CD4-positive, alpha-beta T cell treated with Interleukin-1 beta for 1 hour (primary cell): ENCODE measurements at regions not wholly inside any gene's neighbourhood (a gene's known extent, or its start where the extent isn't known, plus 50 kb on each side); places are given as distances from the start of the nearest gene placed in this dataset.
"Not testable (repeated sequence)": the region's sequence is repeated elsewhere in the genome, so short reads cannot be mapped to it uniquely, and the experiment has no call there.

Source experiments
- DNase-seq, 2 donors: peaks; one replicate each; pipeline ENCODE4 v3.0.0-alpha.2; 2020 to 2022

DNA sequence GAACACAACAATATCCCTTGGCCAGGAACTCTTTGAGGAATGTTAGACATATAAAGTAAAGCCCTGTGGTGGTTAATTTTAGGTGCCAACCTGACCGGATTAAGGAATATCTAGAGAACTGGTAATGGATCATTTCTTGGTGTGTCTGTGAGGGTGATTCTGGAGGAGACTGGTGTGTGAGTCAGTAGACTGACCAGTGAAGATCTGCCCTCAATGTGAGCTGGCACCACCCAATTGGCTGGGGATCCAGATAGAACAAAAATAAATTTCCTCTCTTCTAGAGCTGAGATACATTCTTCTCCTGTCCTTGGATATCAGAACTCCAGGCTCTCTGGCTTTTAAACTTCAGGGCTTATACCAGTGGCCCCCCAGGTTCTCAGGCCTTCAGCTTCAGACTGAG is 56.2 kb upstream of the TNPO1 start:
- DNase-seq, result no peak

GRCh38 chr5:72752909-72753308 is 63.6 kb upstream of the TNPO1 start:
- no peak for DNase-seq

DNA sequence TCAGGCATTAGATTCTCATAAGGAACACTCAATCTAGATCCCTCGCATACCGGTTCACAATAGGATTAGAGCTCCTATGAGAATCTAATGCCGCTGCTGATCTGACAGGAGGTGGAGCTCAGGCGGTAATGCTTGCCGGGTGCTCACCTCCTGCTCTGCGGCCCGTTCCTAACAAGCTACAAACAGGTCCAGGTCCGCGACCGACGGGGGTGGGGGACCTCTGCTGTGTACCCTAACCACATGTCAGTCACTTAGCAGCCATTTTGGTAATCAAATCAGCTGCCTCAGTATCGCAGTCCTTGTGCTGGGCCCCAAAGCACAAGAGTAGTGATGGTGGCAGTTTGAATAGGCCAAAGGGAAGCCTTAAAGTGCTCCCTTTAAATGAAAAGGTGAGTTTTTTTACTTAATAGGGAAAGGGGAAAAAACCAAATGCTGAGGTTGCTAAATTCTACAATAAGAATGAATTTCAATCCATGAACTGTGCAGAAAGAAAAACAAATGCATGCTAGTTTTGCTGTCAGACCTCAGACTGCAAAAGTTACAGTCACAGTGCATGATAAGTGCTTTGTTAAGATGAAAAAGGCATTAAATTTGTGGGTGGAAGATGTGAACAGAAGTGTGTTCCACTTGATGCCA is 67.0 kb upstream of the TNPO1 start:
- DNase-seq, result no peak

DNA sequence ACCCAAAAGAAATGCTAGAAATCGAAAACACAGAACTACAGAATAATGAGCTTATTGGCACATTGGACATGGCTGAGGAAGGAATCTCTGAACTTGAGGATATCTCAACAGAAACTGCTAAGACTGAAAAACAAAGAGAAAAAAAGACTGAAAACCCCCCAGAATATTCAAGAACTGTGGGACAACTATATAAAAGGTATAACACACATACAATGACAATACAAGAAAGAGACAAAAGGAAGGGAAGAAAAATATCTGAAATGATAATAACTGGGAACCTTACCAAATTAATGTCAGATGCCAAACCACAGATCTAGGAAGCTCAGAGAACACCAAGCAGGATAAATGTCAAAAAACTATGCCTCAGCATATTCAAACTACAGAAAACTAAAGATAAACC is 68.6 kb upstream of the TNPO1 start:
- DNase-seq, result no peak

GRCh38 chr5:72746736-72747135 is 69.7 kb upstream of the TNPO1 start:
- no peak for DNase-seq

GRCh38 chr5:72744136-72744535 is 72.3 kb upstream of the TNPO1 start:
- DNase-seq, result no peak

DNA sequence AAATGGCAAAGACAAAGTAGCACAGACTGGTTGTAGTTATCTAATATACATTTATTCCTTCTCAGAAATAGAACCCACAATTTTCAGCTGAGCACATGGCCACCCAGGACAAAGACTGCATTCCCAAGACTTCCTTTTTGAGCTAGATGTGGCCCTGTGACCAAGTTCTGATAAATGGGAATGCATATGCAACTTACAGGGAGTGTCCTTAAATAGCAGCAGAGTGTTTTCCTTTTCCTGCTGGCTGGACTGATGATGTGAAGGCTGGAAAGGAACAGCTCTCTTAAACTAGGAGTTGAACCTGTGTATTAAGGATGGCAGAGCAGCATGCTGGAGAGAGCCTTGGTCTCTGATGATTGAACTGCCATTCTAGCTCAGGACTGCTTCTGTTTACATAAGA is 74.7 kb upstream of the TNPO1 start:
- DNase-seq, result no peak

DNA sequence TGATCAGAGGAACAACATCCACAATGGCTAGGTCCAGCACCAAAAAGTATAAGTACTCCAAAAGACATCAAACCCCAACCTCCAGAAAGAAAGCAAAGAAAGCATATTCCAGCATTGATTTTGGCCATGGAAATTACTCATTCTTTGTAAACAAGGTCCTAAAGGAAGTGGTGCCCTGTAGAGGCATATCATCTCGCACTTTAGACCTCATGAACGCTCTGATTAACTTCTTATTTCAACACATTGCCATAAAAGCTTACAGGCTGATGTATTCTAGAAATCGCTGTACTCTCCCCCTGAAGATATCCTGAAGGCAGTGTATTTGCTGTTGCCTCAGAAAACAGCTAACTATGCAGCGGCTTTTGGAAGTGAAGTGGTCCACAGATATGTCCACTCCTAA is 82.7 kb upstream of the TNPO1 start:
- DNase-seq, result no peak

DNA sequence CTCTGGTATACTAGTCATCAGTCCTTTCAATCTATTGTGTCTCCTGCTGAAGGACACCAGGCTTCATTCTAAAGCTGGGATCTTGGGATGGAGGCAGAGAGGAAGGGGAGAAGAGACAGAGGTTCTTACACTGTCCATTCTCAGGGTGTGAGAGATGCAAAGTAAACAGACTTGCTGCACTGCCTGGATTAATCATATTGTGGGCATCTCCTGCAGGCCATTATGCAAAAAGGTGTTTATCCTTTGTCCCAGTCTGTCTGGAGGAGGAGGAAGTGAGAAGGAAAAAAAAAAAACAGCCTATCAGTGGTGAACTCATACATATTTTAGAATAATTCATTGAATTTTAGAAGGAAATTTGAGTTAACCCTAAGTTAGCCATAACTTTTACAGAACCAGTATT is 92.9 kb upstream of the TNPO1 start:
- DNase-seq, result no peak

GRCh38 chr5:72722792-72723452 is 93.5 kb upstream of the TNPO1 start:
- no peak for DNase-seq

- no peak for DNase-seq
Measured at GRCh38 chr5:72721844-72722243, 94.6 kb upstream of the TNPO1 start.

DNA sequence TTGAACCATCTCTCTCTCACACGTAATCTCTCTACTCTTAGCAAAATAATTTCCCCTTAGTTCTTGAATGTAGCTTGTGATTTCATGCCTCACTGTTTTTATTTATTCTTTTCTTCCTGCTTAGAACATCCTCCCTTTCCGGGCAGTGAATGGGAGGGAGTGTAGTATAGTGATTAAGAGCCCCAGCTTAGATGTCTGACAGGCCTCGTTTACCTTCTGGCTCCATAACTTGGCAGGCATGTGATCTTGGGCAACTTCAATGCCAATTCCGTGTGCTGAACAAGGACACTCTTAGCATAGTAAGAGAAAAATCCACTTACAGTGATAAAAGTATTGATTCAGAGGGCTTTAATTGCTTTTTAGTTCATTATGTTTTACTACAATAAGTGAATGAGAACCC is 96.3 kb upstream of the TNPO1 start:
- DNase-seq, result no peak

- no peak for DNase-seq
Measured at GRCh38 chr5:72711351-72711750, 105.1 kb upstream of the TNPO1 start.

- no peak for DNase-seq
Measured at GRCh38 chr5:72709341-72709740, 107.1 kb upstream of the TNPO1 start.

GRCh38 chr5:72705178-72705577 is 111.3 kb upstream of the TNPO1 start:
- DNase-seq, result no peak

GRCh38 chr5:72703876-72704275 is 112.6 kb upstream of the TNPO1 start:
- no peak for DNase-seq

- no peak for DNase-seq
Measured at GRCh38 chr5:72702881-72703434, 113.5 kb upstream of the TNPO1 start.

GRCh38 chr5:72702105-72702504 is 114.4 kb upstream of the TNPO1 start:
- DNase-seq, result not testable (repeated sequence)

DNA sequence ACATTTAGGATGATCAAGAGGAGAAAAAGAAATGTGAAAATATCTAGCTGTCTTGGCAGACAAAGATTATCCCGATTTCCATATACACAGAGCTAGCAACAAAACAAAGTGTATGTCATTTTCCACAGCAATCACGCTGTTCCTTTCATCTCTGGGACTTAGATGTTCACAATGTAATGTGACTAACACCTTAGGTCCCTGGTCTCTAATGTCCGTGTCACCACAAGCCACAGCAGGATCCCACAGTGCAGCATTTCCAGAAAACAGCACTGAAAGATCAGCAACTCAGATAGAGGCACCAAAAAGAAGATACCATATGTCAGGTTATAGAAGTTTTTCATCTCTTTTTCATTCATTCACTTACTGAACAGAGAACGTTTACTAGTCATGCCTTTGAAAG is 118.0 kb upstream of the TNPO1 start:
- no peak for DNase-seq

DNA sequence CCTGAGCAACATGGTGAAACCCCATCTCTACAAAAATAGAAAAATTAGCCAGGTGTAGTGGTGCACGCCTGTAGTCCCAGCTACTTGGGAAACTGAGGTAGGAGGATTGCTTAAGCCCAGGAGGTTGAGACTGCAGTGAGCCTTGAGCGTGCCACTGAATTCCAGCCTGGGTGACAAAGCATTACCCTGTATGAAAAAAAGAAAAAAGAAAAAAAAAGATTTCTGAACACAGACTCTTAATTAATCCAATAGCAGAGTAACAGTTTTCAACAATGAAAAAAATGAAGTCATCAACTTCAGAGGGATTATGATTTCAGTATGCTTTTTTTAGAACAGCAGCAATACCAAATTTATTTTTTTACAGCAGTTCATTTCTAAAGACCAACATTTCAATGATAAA is 118.8 kb upstream of the TNPO1 start:
- no peak for DNase-seq

DNA sequence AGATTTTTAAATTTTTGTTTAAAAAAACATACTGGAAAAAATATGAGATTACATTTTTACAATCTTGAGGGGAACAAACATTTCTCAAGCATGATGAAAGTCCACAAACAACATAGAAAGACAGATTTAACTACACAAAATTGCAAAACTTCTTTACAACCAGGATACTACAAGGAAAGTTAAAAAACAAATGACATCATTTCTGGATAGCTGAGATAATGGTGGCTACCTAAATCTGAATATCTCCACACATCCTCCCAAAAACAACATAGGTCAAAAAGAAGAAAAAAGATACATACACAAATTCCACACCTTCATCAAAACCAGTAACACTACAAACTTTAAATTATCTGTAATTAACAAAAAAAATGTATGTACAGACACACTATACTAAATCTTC is 120.8 kb upstream of the TNPO1 start:
- no peak for DNase-seq

GRCh38 chr5:72694856-72695255 is 121.6 kb upstream of the TNPO1 start:
- DNase-seq, result no peak

DNA sequence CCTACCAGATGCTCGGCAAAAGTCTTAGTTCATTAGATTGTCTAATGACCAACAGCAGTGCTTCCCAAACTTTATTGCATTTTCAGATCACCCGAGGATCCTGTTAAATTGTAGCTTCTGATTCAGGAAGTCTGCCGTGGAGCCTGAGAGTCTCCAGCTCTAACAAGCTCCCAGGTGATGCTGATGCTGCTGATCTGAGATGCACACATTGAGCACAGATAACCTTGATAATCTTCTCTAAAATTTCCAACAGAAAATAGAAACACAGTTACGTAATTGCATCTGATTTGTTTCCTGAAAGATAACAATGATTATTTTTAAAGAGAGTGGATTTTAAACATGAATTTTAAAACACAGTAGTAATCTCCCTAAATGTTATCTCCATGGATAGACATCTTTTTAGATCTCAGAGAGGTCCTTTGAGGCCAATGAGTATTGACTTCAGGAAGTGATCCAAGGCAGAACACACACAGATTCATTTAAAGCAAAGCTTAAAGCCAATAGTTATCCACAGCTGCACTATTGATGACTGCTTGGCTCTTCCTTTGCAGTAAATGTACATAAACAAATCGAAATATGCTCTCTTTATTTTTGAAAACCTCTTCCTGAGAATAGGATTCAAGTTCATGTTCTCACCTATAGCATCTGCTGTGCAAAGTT is 122.8 kb upstream of the TNPO1 start:
- no peak for DNase-seq
